ENCODE measurements at regions not wholly inside any gene's neighbourhood (a gene's known extent, or its start where the extent isn't known, plus 50 kb on each side); places are given as distances from the start of the nearest gene placed in this dataset.

DNA sequence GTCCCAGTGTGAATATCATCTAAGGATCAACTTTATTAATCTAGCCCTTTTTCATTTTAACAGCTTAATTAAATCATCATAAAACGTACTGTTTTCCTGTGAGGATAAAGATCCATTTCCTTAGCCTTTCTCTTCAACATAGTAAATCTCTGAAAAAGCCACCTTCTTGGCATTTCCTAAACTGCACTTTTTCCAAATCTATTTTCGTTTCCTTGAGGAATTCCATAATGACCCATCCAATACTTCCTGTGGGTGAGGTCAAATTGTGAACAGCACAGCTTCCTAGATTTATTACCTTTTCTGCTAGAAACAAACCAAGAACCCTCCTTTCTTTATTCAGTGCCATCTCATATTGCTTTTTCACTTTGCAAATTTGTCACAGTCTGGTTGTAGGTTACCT is 129.4 kb upstream of the CNTN4 start:
- CTCF ChIA-PET (ENCODE audit: partially characterized antibody), result no interaction called here

GRCh38 chr3:1971780-1972179 is 126.9 kb upstream of the CNTN4 start:
- Histone ChIP-seq H3K27ac (ENCODE audit: low read depth, low read length) (no peak overlapping the region), H3K4me3 (ENCODE audit: low read length in 2 of 2) (no peak overlapping the region), H3K36me3 (ENCODE audit: insufficient read depth, low read length) (no peaks in the 10 kb centered on the region), H3K4me1 (ENCODE audit: insufficient read depth, low read length) (no peaks in the 10 kb centered on the region), H3K9me3 (ENCODE audit: control insufficient read depth in 1 of 2, low read length in 2 of 2) (peaks cover 0 to 4% of the 10 kb centered on the region in 2 donors), H3K27me3 (ENCODE audit: insufficient read depth, low read length) (no peaks in the 10 kb centered on the region)
- POLR2A ChIA-PET (ENCODE audit: partially characterized antibody), result no interaction called here
- CTCF ChIA-PET (ENCODE audit: partially characterized antibody), result no interaction called here
- Mint-ChIP-seq H3K36me3 (peaks cover 0 to 1% of the 10 kb centered on the region in 2 donors), H3K9me3 (peaks cover 0 to 13% (median 2%) of the 10 kb centered on the region in 8 donors), H3K4me3 (no peak overlapping the region), H3K27me3 (no peaks in the 10 kb centered on the region), H3K4me1 (no peaks in the 10 kb centered on the region), H3K27ac (no peak overlapping the region)
- intact Hi-C loops (cut with micrococcal nuclease), result no loop called here
- DNase-seq, result no peak

More for the DNA sequence above, 129.4 kb upstream of the CNTN4 start:
- POLR2A ChIA-PET (ENCODE audit: partially characterized antibody), result no interaction called here
- Mint-ChIP-seq H3K36me3 (peaks cover 0 to 1% of the 10 kb centered on the region in 2 donors), H3K4me1 (no peaks in the 10 kb centered on the region), H3K9me3 (peaks cover 0 to 6% (median 0%) of the 10 kb centered on the region in 8 donors), H3K27ac (no peak overlapping the region), H3K27me3 (no peaks in the 10 kb centered on the region), H3K4me3 (no peak overlapping the region)
- Histone ChIP-seq H3K4me1 (ENCODE audit: insufficient read depth, low read length) (no peaks in the 10 kb centered on the region), H3K4me3 (ENCODE audit: low read length in 2 of 2) (no peak overlapping the region), H3K36me3 (ENCODE audit: insufficient read depth, low read length) (no peaks in the 10 kb centered on the region), H3K27me3 (ENCODE audit: insufficient read depth, low read length) (no peaks in the 10 kb centered on the region), H3K27ac (ENCODE audit: low read depth, low read length) (no peak overlapping the region), H3K9me3 (ENCODE audit: control insufficient read depth in 1 of 2, low read length in 2 of 2) (peaks cover 0 to 4% of the 10 kb centered on the region in 2 donors)
- DNase-seq, result no peak
- intact Hi-C loops (cut with micrococcal nuclease), result no loop called here

DNA sequence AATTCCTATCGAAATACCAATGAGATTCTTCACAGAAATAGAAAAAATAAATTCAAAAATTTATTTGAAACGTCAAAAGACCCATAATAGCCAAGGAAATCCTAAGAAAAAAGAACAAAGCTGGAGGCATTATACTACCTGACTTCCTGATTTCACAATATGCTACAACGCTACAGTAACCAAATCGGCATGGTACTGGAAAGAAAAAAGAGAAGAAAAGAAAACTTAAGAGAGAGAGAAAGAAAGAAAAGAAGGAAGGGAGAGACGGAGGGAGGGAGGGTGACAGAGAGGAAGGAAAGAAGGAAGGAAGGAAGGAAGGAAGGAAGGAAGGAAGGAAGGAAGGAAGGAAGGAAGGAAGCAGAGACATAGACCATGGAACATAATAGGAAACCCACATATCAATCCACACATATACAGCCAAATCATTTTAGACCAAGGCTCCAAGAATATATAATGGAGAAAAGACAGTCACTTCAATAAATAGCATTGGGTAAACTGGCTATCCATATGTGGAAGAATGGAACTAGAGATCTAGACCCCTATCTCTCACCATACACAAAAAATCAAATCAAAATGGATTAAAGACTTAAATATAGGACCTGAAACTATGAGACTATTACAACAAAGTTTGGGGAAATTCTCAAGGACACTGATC is 118.6 kb upstream of the CNTN4 start:
- no peaks in the 10 kb centered on the region for H3K4me1 ChIP-seq (ENCODE audit: insufficient read depth, low read length)
- Mint-ChIP-seq H3K4me1 (no peaks in the 10 kb centered on the region), H3K4me3 (no peak overlapping the region), H3K27me3 (no peaks in the 10 kb centered on the region), H3K9me3 (peaks cover 3 to 9% (median 5%) of the 10 kb centered on the region in 8 donors), H3K36me3 (no peaks in the 10 kb centered on the region), H3K27ac (no peak overlapping the region)
- ChIA-PET CTCF (ENCODE audit: partially characterized antibody) (no interaction called here), POLR2A (ENCODE audit: partially characterized antibody) (no interaction called here)
- no peaks in the 10 kb centered on the region for H3K9me3 ChIP-seq (ENCODE audit: control insufficient read depth in 1 of 2, low read length in 2 of 2)
- no peak overlapping the region for H3K27ac ChIP-seq (ENCODE audit: low read depth, low read length)
- intact Hi-C loops (cut with micrococcal nuclease), result no loop called here
- H3K36me3 ChIP-seq (ENCODE audit: insufficient read depth, low read length), result no peaks in the 10 kb centered on the region
- DNase-seq, result no peak
- H3K4me3 ChIP-seq (ENCODE audit: low read length in 2 of 2), result no peak overlapping the region
- no peaks in the 10 kb centered on the region for H3K27me3 ChIP-seq (ENCODE audit: insufficient read depth, low read length)

GRCh38 chr3:1987980-1988379 is 110.7 kb upstream of the CNTN4 start:
- ChIA-PET CTCF (ENCODE audit: partially characterized antibody) (no interaction called here), POLR2A (ENCODE audit: partially characterized antibody) (no interaction called here)
- no peaks in the 10 kb centered on the region for H3K9me3 ChIP-seq (ENCODE audit: control insufficient read depth in 1 of 2, low read length in 2 of 2)
- no peaks in the 10 kb centered on the region for H3K27me3 Mint-ChIP-seq
- H3K4me1 Mint-ChIP-seq, result no peaks in the 10 kb centered on the region
- H3K27me3 ChIP-seq (ENCODE audit: insufficient read depth, low read length), result no peaks in the 10 kb centered on the region
- H3K4me3 Mint-ChIP-seq, result no peak overlapping the region
- H3K36me3 ChIP-seq (ENCODE audit: insufficient read depth, low read length), result no peaks in the 10 kb centered on the region
- peaks cover 0 to 8% (median 0%) of the 10 kb centered on the region in 8 donors for H3K9me3 Mint-ChIP-seq
- no peak for DNase-seq
- intact Hi-C loops (cut with micrococcal nuclease), result no loop called here
- H3K4me1 ChIP-seq (ENCODE audit: insufficient read depth, low read length), result no peaks in the 10 kb centered on the region
- no peak overlapping the region for H3K27ac ChIP-seq (ENCODE audit: low read depth, low read length)
- H3K36me3 Mint-ChIP-seq, result no peaks in the 10 kb centered on the region
- H3K4me3 ChIP-seq (ENCODE audit: low read length in 2 of 2), result no peak overlapping the region
- no peak overlapping the region for H3K27ac Mint-ChIP-seq

DNA sequence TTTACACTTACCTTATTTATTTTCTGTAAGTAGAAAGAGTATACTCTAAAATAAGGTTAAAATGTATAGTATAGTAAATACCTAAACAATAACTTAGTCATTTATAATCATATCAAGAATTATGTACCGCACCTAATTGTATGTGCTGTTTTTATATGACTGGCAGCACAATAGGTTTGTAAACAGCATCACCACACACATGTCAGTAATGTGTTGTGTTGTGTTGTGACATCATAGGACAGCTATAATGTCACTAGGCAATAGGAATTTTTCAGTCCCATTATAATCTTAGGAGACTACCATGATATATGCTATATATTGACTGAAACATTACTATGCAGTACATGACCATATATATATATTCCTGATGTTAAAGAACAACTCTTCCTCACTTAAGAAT is 99.9 kb upstream of the CNTN4 start:
- Mint-ChIP-seq H3K27ac (no peak overlapping the region), H3K27me3 (no peaks in the 10 kb centered on the region), H3K9me3 (peaks cover 0 to 3% (median 0%) of the 10 kb centered on the region in 8 donors), H3K4me3 (no peak overlapping the region), H3K36me3 (no peaks in the 10 kb centered on the region), H3K4me1 (no peaks in the 10 kb centered on the region)
- H3K9me3 ChIP-seq (ENCODE audit: control insufficient read depth in 1 of 2, low read length in 2 of 2), result no peaks in the 10 kb centered on the region
- no peak overlapping the region for H3K27ac ChIP-seq (ENCODE audit: low read depth, low read length)
- ChIA-PET POLR2A (ENCODE audit: partially characterized antibody) (no interaction called here), CTCF (ENCODE audit: partially characterized antibody) (no interaction called here)
- no peaks in the 10 kb centered on the region for H3K4me1 ChIP-seq (ENCODE audit: insufficient read depth, low read length)
- H3K36me3 ChIP-seq (ENCODE audit: insufficient read depth, low read length), result no peaks in the 10 kb centered on the region
- no peak overlapping the region for H3K4me3 ChIP-seq (ENCODE audit: low read length in 2 of 2)
- H3K27me3 ChIP-seq (ENCODE audit: insufficient read depth, low read length), result no peaks in the 10 kb centered on the region
- intact Hi-C loops (cut with micrococcal nuclease), result no loop called here
- DNase-seq, result no peak

- Histone ChIP-seq H3K36me3 (ENCODE audit: insufficient read depth, low read length) (no peaks in the 10 kb centered on the region), H3K9me3 (ENCODE audit: control insufficient read depth in 1 of 2, low read length in 2 of 2) (no peaks in the 10 kb centered on the region), H3K4me1 (ENCODE audit: insufficient read depth, low read length) (no peaks in the 10 kb centered on the region), H3K27ac (ENCODE audit: low read depth, low read length) (no peak overlapping the region), H3K4me3 (ENCODE audit: low read length in 2 of 2) (no peak overlapping the region), H3K27me3 (ENCODE audit: insufficient read depth, low read length) (no peaks in the 10 kb centered on the region)
- H3K9me3 Mint-ChIP-seq, result peaks cover 0 to 10% (median 4%) of the 10 kb centered on the region in 8 donors
- no peak overlapping the region for H3K27ac Mint-ChIP-seq
- intact Hi-C loops (cut with micrococcal nuclease), result no loop called here
- no peaks in the 10 kb centered on the region for H3K36me3 Mint-ChIP-seq
- no peaks in the 10 kb centered on the region for H3K4me1 Mint-ChIP-seq
- H3K4me3 Mint-ChIP-seq, result no peak overlapping the region
- POLR2A ChIA-PET (ENCODE audit: partially characterized antibody), result no interaction called here
- H3K27me3 Mint-ChIP-seq, result no peaks in the 10 kb centered on the region
- CTCF ChIA-PET (ENCODE audit: partially characterized antibody), result no interaction called here
- DNase-seq, result no peak
Measured at GRCh38 chr3:2001306-2002108, 97.2 kb upstream of the CNTN4 start.

DNA sequence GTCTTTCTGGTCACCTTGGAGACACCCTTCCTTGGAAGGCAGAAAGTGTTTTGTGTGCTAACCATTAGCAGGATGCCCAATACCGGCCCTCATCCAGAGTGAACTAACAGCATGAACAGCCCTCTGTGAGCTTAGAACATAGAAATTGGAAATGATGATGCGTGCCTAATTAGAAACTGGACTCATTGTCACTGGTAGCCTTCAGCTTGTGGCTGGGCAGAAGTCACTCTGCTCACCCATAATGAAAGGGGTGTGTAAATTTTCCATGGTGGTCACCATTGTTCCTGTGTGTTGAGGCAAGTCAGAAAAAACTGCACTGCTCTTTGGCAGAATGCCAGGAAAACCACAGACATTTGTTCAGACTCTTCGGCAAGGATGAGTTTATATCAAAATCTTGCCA is 74.7 kb upstream of the CNTN4 start:
- H3K27ac ChIP-seq (ENCODE audit: low read depth, low read length), result no peak overlapping the region
- CTCF ChIA-PET (ENCODE audit: partially characterized antibody), result no interaction called here
- Mint-ChIP-seq H3K4me3 (no peak overlapping the region), H3K4me1 (no peaks in the 10 kb centered on the region), H3K27me3 (peaks cover 0 to 2% of the 10 kb centered on the region in 2 donors), H3K36me3 (no peaks in the 10 kb centered on the region), H3K27ac (no peak overlapping the region), H3K9me3 (peaks cover 0 to 3% (median 0%) of the 10 kb centered on the region in 8 donors)
- no peak overlapping the region for H3K4me3 ChIP-seq (ENCODE audit: low read length in 2 of 2)
- H3K9me3 ChIP-seq (ENCODE audit: control insufficient read depth in 1 of 2, low read length in 2 of 2), result no peaks in the 10 kb centered on the region
- intact Hi-C loops (cut with micrococcal nuclease), result no loop called here
- no peaks in the 10 kb centered on the region for H3K36me3 ChIP-seq (ENCODE audit: insufficient read depth, low read length)
- no peaks in the 10 kb centered on the region for H3K4me1 ChIP-seq (ENCODE audit: insufficient read depth, low read length)
- DNase-seq, result no peak
- no peaks in the 10 kb centered on the region for H3K27me3 ChIP-seq (ENCODE audit: insufficient read depth, low read length)
- POLR2A ChIA-PET (ENCODE audit: partially characterized antibody), result no interaction called here
